ENCODE measurements at regions not wholly inside any gene's neighbourhood (a gene's known extent, or its start where the extent isn't known, plus 50 kb on each side); places are given as distances from the start of the nearest gene placed in this dataset.

GRCh38 chr2:19288291-19288690, 70.1 kb downstream of the OSR1 start:
- DNase-seq (no peak), ATAC-seq (no peak)
- intact Hi-C loops (cut with DNase I): no loop called here
- TF ChIP-seq CTCF (IDR thresholded peaks at IDR 0.05): no peak
- H3K4me3 ChIP-seq: no peak overlapping the region
- H3K9me3 ChIP-seq: no peaks in the 10 kb centered on the region
- no peaks in the 10 kb centered on the region for H3K4me1 ChIP-seq
- H3K27me3 ChIP-seq (ENCODE audit: low read depth): no peaks in the 10 kb centered on the region
- H3K36me3 ChIP-seq: no peaks in the 10 kb centered on the region
- no peak overlapping the region for H3K27ac ChIP-seq

- no peaks in the 10 kb centered on the region for H3K27me3 ChIP-seq (ENCODE audit: low read depth)
- intact Hi-C loops (cut with DNase I): no loop called here
- no peaks in the 10 kb centered on the region for H3K9me3 ChIP-seq
- ATAC-seq: no peak
- H3K4me3 ChIP-seq: no peak overlapping the region
- H3K27ac ChIP-seq: no peak overlapping the region
- no peaks in the 10 kb centered on the region for H3K36me3 ChIP-seq
- no peak for DNase-seq
- H3K4me1 ChIP-seq: no peaks in the 10 kb centered on the region
- no peak for TF ChIP-seq CTCF (IDR thresholded peaks at IDR 0.05)
Measured at GRCh38 chr2:19287324-19287723, 71.1 kb downstream of the OSR1 start.

GRCh38 chr2:19282305-19282704, 76.1 kb downstream of the OSR1 start:
- TF ChIP-seq CTCF (IDR thresholded peaks at IDR 0.05): no peak
- intact Hi-C loops (cut with DNase I): no loop called here
- ATAC-seq (no peak), DNase-seq (no peak)
- no peaks in the 10 kb centered on the region for H3K9me3 ChIP-seq
- no peak overlapping the region for H3K4me3 ChIP-seq
- H3K4me1 ChIP-seq: no peaks in the 10 kb centered on the region
- no peaks in the 10 kb centered on the region for H3K36me3 ChIP-seq
- H3K27me3 ChIP-seq (ENCODE audit: low read depth): no peaks in the 10 kb centered on the region
- no peak overlapping the region for H3K27ac ChIP-seq

- TF ChIP-seq CTCF (IDR thresholded peaks at IDR 0.05): no peak
- Histone ChIP-seq H3K9me3 (no peaks in the 10 kb centered on the region), H3K27ac (no peak overlapping the region), H3K27me3 (ENCODE audit: low read depth) (no peaks in the 10 kb centered on the region), H3K4me1 (no peaks in the 10 kb centered on the region), H3K4me3 (no peak overlapping the region), H3K36me3 (no peaks in the 10 kb centered on the region)
- ATAC-seq: no peak
- intact Hi-C loops (cut with DNase I): no loop called here
- no peak for DNase-seq
Measured at GRCh38 chr2:19274439-19274838, 84.0 kb downstream of the OSR1 start.

- H3K27ac ChIP-seq: no peak overlapping the region
- no peak for TF ChIP-seq CTCF (IDR thresholded peaks at IDR 0.05)
- no peak overlapping the region for H3K4me3 ChIP-seq
- no peaks in the 10 kb centered on the region for H3K4me1 ChIP-seq
- intact Hi-C loops (cut with DNase I): no loop called here
- no peaks in the 10 kb centered on the region for H3K36me3 ChIP-seq
- ATAC-seq (no peak), DNase-seq (no peak)
- no peaks in the 10 kb centered on the region for H3K9me3 ChIP-seq
- no peaks in the 10 kb centered on the region for H3K27me3 ChIP-seq (ENCODE audit: low read depth)
Measured at GRCh38 chr2:19272941-19273470, 85.4 kb downstream of the OSR1 start.

GRCh38 chr2:19272039-19272438, 86.4 kb downstream of the OSR1 start:
- H3K27ac ChIP-seq: no peak overlapping the region
- no peaks in the 10 kb centered on the region for H3K4me1 ChIP-seq
- H3K4me3 ChIP-seq: no peak overlapping the region
- H3K36me3 ChIP-seq: no peaks in the 10 kb centered on the region
- no peak for TF ChIP-seq CTCF (IDR thresholded peaks at IDR 0.05)
- ATAC-seq: no peak
- intact Hi-C loops (cut with DNase I): no loop called here
- H3K27me3 ChIP-seq (ENCODE audit: low read depth): no peaks in the 10 kb centered on the region
- no peak for DNase-seq
- H3K9me3 ChIP-seq: no peaks in the 10 kb centered on the region

Data from lower lobe of right lung (tissue), 2 donors.